ENCODE measurements at regions not wholly inside any gene's neighbourhood (a gene's known extent, or its start where the extent isn't known, plus 50 kb on each side); places are given as distances from the start of the nearest gene placed in this dataset.
"Not testable (repeated sequence)": the region's sequence is repeated elsewhere in the genome, so short reads cannot be mapped to it uniquely, and the experiment has no call there.

DNA sequence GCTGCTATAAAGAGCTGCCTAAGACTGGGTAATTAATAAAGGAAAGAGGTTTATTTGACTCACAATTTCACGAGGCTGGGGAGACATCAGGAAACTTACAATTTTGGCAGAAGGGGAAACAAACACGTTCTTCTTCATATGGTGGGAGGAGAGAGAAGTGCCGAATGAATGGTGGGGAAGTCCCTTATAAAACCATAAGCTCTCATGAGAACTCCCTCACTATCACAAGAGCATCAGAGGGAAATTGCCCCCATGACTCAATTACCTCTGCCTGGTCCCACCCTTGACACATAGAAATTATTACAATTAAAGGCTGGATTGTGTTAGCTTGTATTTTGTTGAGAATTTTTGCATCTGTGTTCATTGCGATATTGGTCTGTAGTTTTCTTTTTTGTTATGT is 460.5 kb upstream of the RAB6C start:
- Mint-ChIP-seq H3K4me1 (ENCODE audit: low read depth, unreplicated experiment) (no peaks in the 10 kb centered on the region), H3K9me3 (ENCODE audit: unreplicated experiment) (peaks cover 4% of the 10 kb centered on the region), H3K4me3 (ENCODE audit: unreplicated experiment) (no peak overlapping the region), H3K27me3 (ENCODE audit: unreplicated experiment) (peaks cover 4% of the 10 kb centered on the region), H3K36me3 (ENCODE audit: unreplicated experiment) (peaks cover 7% of the 10 kb centered on the region), H3K27ac (ENCODE audit: unreplicated experiment) (no peak overlapping the region)
- TF ChIP-seq, protein P1, sequence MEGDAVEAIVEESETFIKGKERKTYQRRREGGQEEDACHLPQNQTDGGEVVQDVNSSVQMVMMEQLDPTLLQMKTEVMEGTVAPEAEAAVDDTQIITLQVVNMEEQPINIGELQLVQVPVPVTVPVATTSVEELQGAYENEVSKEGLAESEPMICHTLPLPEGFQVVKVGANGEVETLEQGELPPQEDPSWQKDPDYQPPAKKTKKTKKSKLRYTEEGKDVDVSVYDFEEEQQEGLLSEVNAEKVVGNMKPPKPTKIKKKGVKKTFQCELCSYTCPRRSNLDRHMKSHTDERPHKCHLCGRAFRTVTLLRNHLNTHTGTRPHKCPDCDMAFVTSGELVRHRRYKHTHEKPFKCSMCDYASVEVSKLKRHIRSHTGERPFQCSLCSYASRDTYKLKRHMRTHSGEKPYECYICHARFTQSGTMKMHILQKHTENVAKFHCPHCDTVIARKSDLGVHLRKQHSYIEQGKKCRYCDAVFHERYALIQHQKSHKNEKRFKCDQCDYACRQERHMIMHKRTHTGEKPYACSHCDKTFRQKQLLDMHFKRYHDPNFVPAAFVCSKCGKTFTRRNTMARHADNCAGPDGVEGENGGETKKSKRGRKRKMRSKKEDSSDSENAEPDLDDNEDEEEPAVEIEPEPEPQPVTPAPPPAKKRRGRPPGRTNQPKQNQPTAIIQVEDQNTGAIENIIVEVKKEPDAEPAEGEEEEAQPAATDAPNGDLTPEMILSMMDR (IDR thresholded peaks at IDR 0.05; ENCODE audit: partially characterized antibody, unreplicated experiment) = no peak
- DNase-seq = no peak

DNA sequence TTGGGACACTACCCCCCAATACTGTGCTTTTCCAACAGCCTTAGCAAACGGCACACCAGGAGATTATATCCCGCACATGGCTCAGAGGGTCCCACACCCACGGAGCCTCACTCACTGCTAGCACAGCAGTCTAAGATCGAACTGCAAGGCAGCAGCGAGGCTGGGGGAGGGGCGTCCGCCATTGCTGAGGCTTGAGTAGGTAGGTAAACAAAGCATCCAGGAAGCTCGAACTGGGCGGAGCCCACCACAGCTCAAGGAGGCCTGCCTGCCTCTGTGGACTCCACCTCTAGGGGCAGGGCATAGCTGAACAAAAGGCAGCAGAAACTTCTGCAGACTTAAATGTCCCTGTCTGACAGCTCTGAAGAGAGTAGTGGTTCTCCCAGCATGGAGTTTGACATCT is 447.3 kb upstream of the RAB6C start:
- not testable (repeated sequence) for H3K9me3 Mint-ChIP-seq (ENCODE audit: unreplicated experiment); H3K36me3 Mint-ChIP-seq (ENCODE audit: unreplicated experiment)

DNA sequence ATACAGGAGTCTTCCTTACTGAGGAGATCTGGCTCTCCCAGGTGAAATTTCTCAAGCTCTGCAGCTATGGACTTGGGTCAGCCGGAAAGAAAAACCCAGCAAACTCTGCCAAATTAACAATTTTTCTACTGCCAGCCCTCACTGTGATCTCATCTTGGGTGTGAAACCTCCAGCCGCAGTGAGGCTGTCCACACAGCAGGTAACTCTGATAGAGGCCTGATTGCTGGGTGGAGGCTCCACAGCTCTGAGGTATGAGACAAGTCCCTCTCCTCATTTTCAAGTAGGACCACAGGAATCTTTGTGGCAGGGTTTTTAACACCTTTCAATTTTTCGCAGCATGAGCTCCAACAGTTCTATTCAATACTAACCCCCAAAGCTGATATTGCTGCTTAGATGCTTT is 430.6 kb upstream of the RAB6C start:
- Mint-ChIP-seq H3K36me3 (ENCODE audit: unreplicated experiment) (peaks cover 8% of the 10 kb centered on the region), H3K9me3 (ENCODE audit: unreplicated experiment) (no peaks in the 10 kb centered on the region), H3K4me1 (ENCODE audit: low read depth, unreplicated experiment) (no peaks in the 10 kb centered on the region), H3K27ac (ENCODE audit: unreplicated experiment) (no peak overlapping the region), H3K4me3 (ENCODE audit: unreplicated experiment) (no peak overlapping the region), H3K27me3 (ENCODE audit: unreplicated experiment) (no peaks in the 10 kb centered on the region)
- TF ChIP-seq, protein P1 (IDR thresholded peaks at IDR 0.05; ENCODE audit: partially characterized antibody, unreplicated experiment) = no peak
- no peak for DNase-seq

More for the DNA sequence above, 447.3 kb upstream of the RAB6C start:
- not testable (repeated sequence) for H3K27me3 Mint-ChIP-seq (ENCODE audit: unreplicated experiment); H3K4me1 Mint-ChIP-seq (ENCODE audit: low read depth, unreplicated experiment); H3K27ac Mint-ChIP-seq (ENCODE audit: unreplicated experiment); DNase-seq; H3K4me3 Mint-ChIP-seq (ENCODE audit: unreplicated experiment)

DNA sequence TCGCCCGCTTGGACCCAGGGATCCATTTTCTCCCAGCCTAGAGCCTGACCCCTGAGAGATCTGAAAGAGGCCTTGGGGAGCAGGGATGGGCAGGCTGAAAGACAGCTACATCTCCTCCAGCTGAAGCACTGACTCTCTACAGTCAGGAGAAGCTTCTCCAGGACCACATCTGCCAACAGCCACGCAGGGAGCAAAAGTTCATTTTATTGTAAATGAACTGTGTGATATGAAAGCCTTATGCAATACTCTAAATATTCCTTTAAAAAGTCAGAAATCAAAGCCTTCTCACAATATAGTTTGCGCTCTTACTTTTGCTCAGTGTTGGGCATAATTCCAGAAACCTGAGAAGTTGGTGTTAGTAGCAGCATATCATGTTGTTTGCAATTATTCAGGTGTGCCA is 428.9 kb upstream of the RAB6C start:
- Mint-ChIP-seq H3K9me3 (ENCODE audit: unreplicated experiment) (no peaks in the 10 kb centered on the region), H3K4me1 (ENCODE audit: low read depth, unreplicated experiment) (no peaks in the 10 kb centered on the region), H3K27me3 (ENCODE audit: unreplicated experiment) (no peaks in the 10 kb centered on the region), H3K27ac (ENCODE audit: unreplicated experiment) (no peak overlapping the region), H3K4me3 (ENCODE audit: unreplicated experiment) (no peak overlapping the region), H3K36me3 (ENCODE audit: unreplicated experiment) (peaks cover 5% of the 10 kb centered on the region)
- TF ChIP-seq, protein P1 (IDR thresholded peaks at IDR 0.05; ENCODE audit: partially characterized antibody, unreplicated experiment) = no peak
- DNase-seq = no peak

DNA sequence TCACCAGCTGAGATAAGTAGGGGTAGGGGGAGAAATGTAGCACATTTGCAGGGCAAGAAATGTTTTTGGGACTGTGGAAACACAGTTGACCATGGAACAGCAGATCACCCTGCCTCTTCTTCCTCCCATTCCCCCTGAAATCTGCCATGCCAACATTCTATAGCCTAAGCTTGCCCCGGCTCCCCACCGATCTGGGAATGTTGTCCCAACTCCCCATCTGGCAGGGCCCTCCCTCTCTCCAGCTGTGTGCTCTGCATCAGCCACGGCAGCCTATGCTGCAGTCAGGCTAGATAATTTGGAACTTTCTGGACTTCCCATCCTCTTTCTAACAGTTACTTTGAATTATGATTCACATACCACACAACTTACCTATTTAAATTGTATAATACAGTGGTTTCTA is 425.1 kb upstream of the RAB6C start:
- Mint-ChIP-seq H3K4me3 (ENCODE audit: unreplicated experiment) (no peak overlapping the region), H3K9me3 (ENCODE audit: unreplicated experiment) (peaks cover 2% of the 10 kb centered on the region), H3K4me1 (ENCODE audit: low read depth, unreplicated experiment) (no peaks in the 10 kb centered on the region), H3K27me3 (ENCODE audit: unreplicated experiment) (no peaks in the 10 kb centered on the region), H3K27ac (ENCODE audit: unreplicated experiment) (no peak overlapping the region), H3K36me3 (ENCODE audit: unreplicated experiment) (no peaks in the 10 kb centered on the region)
- TF ChIP-seq, protein P1 (IDR thresholded peaks at IDR 0.05; ENCODE audit: partially characterized antibody, unreplicated experiment) = no peak
- DNase-seq = no peak

DNA sequence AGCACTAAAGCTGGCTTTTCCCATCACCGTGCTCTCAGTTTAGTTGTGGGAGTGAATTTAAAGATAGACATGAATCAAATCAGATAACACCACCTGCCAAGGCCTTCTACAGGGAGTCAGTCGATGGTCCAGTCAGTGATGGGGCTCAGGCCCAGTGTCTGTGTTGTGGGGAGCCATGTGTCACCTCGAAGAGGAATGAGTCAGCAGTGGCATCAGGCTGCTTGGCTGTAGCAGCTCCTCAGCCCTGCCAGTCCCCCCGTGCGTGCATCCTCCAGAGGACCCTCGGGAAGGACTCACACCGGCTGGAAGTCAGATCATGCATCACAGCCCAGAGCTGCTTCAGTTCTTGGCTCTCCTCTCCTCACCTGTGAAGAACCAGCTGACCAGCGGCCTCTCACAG is 420.4 kb upstream of the RAB6C start:
- H3K27ac Mint-ChIP-seq (ENCODE audit: unreplicated experiment) = no peak overlapping the region
- H3K36me3 Mint-ChIP-seq (ENCODE audit: unreplicated experiment) = peaks cover 6% of the 10 kb centered on the region
- no peaks in the 10 kb centered on the region for H3K27me3 Mint-ChIP-seq (ENCODE audit: unreplicated experiment)
- no peaks in the 10 kb centered on the region for H3K4me1 Mint-ChIP-seq (ENCODE audit: low read depth, unreplicated experiment)
- DNase-seq = peak; percentile 20
- no peak overlapping the region for H3K4me3 Mint-ChIP-seq (ENCODE audit: unreplicated experiment)
- peaks cover 4% of the 10 kb centered on the region for H3K9me3 Mint-ChIP-seq (ENCODE audit: unreplicated experiment)
- TF ChIP-seq, protein P1 (IDR thresholded peaks at IDR 0.05; ENCODE audit: partially characterized antibody, unreplicated experiment) = no peak

Measured in glutamatergic neuron (in vitro differentiated cells).